GM21825 (cell line): ENCODE measurements at regions not wholly inside any gene's neighbourhood (a gene's known extent, or its start where the extent isn't known, plus 50 kb on each side); places are given as distances from the start of the nearest gene placed in this dataset.

Experiments
- ATAC-seq: cut with Tn5 transposase; IDR thresholded peaks from one replicate; pipeline ENCODE4 v1.9.1; 2021; ENCODE audit warnings: mild to moderate bottlenecking, moderate library complexity; ENCODE audit not compliant: unreplicated experiment

GRCh38 chr11:32039149-32039548 lies 51.7 kb upstream of the RCN1 start:
- no peak for ATAC-seq

GRCh38 chr11:32034680-32035079 lies 56.2 kb upstream of the RCN1 start:
- ATAC-seq, result no peak

- no peak for ATAC-seq
These were observed 56.7 kb upstream of the RCN1 start for GRCh38 chr11:32034149-32034548.

- no peak for ATAC-seq
These were observed 57.4 kb upstream of the RCN1 start for GRCh38 chr11:32033491-32033890.

GRCh38 chr11:32033067-32033466 lies 57.8 kb upstream of the RCN1 start:
- no peak for ATAC-seq

GRCh38 chr11:32032478-32032877 lies 58.4 kb upstream of the RCN1 start:
- ATAC-seq, result no peak

- ATAC-seq, result no peak
These were observed 58.8 kb upstream of the RCN1 start for GRCh38 chr11:32032052-32032451.

- ATAC-seq, result no peak
These were observed 59.9 kb upstream of the RCN1 start for GRCh38 chr11:32030875-32031503.

GRCh38 chr11:32029721-32030120 lies 61.2 kb upstream of the RCN1 start:
- ATAC-seq, result no peak

GRCh38 chr11:32028201-32028600 lies 62.7 kb upstream of the RCN1 start:
- ATAC-seq, result no peak

GRCh38 chr11:32026766-32027165 lies 64.1 kb upstream of the RCN1 start:
- ATAC-seq, result no peak

GRCh38 chr11:32024948-32025347 lies 65.9 kb upstream of the RCN1 start:
- no peak for ATAC-seq

GRCh38 chr11:32023370-32024305 lies 67.2 kb upstream of the RCN1 start:
- no peak for ATAC-seq

GRCh38 chr11:32018672-32019071 lies 72.2 kb upstream of the RCN1 start:
- ATAC-seq, result no peak

- ATAC-seq, result no peak
These were observed 74.8 kb upstream of the RCN1 start for GRCh38 chr11:32016111-32016510.

- no peak for ATAC-seq
These were observed 75.4 kb upstream of the RCN1 start for GRCh38 chr11:32015427-32015826.

GRCh38 chr11:32013603-32014002 lies 77.3 kb upstream of the RCN1 start:
- ATAC-seq, result no peak

- ATAC-seq, result no peak
These were observed 78.8 kb upstream of the RCN1 start for GRCh38 chr11:32012049-32012448.

- no peak for ATAC-seq
These were observed 81.9 kb upstream of the RCN1 start for GRCh38 chr11:32008880-32009551.

- ATAC-seq, result peak; percentile 64
These were observed 84.0 kb upstream of the RCN1 start for GRCh38 chr11:32006799-32007388.

GRCh38 chr11:32005786-32006416 lies 85.0 kb upstream of the RCN1 start:
- ATAC-seq, result no peak
